ENCODE measurements at regions not wholly inside any gene's neighbourhood (a gene's known extent, or its start where the extent isn't known, plus 50 kb on each side); places are given as distances from the start of the nearest gene placed in this dataset.

DNA sequence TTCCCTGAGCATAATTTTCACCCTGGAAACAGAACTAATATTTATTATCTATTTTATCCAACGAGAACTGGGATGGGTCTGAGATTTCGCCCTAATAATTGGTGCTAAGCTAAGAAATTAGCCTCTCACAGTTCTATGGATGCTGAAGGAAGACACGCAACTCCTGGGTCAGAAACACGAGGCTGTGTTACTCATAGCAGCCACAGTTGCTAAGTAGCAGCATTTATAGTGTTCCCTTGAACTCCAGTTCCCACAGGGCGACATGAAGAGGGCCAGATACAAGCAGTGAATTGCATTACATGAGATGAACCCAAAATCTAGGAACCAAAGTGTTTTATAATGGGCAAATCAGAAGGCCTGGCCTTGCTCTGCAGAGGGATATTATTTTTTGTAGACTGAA is 109.8 kb upstream of the AGR3 start:
- peaks cover 3% of the 10 kb centered on the region for H3K9me3 Mint-ChIP-seq (ENCODE audit: low read depth)
- TF ChIP-seq, protein P1, sequence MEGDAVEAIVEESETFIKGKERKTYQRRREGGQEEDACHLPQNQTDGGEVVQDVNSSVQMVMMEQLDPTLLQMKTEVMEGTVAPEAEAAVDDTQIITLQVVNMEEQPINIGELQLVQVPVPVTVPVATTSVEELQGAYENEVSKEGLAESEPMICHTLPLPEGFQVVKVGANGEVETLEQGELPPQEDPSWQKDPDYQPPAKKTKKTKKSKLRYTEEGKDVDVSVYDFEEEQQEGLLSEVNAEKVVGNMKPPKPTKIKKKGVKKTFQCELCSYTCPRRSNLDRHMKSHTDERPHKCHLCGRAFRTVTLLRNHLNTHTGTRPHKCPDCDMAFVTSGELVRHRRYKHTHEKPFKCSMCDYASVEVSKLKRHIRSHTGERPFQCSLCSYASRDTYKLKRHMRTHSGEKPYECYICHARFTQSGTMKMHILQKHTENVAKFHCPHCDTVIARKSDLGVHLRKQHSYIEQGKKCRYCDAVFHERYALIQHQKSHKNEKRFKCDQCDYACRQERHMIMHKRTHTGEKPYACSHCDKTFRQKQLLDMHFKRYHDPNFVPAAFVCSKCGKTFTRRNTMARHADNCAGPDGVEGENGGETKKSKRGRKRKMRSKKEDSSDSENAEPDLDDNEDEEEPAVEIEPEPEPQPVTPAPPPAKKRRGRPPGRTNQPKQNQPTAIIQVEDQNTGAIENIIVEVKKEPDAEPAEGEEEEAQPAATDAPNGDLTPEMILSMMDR (IDR thresholded peaks at IDR 0.05; ENCODE audit: unreplicated experiment): no peak
- DNase-seq (ENCODE audit: low spot score, unreplicated experiment): no peak
- no peaks in the 10 kb centered on the region for H3K4me1 Mint-ChIP-seq (ENCODE audit: low read depth)
- no peaks in the 10 kb centered on the region for H3K36me3 Mint-ChIP-seq (ENCODE audit: insufficient read depth)
- peaks cover 16% of the 10 kb centered on the region for H3K27me3 Mint-ChIP-seq
- H3K4me3 Mint-ChIP-seq (ENCODE audit: low read depth): no peak overlapping the region
- no peak overlapping the region for H3K27ac Mint-ChIP-seq

DNA sequence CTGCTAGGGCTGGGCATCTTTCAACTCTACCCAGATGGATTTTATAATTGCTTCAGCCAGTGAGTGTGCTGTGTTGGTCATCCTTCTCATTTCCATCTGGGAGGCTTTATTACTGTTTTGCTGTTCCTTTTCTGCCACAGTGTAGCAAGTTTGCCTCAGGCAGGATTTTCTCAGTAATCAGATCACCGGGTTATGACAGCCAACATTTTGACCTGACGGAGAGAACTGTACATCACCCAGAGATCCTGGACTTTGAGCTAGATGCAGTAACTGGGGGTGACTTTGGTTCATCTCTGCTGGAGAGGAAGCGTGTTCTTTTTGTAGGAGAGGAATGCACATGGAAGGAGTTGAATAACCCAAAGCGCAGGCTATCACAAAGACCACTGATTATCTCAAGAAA is 111.8 kb upstream of the AGR3 start:
- H3K27ac Mint-ChIP-seq: no peak overlapping the region
- H3K4me3 Mint-ChIP-seq (ENCODE audit: low read depth): no peak overlapping the region
- H3K9me3 Mint-ChIP-seq (ENCODE audit: low read depth): peaks cover 12% of the 10 kb centered on the region
- H3K4me1 Mint-ChIP-seq (ENCODE audit: low read depth): no peaks in the 10 kb centered on the region
- TF ChIP-seq, protein P1 (IDR thresholded peaks at IDR 0.05; ENCODE audit: unreplicated experiment): no peak
- H3K27me3 Mint-ChIP-seq: peaks cover 13% of the 10 kb centered on the region
- no peaks in the 10 kb centered on the region for H3K36me3 Mint-ChIP-seq (ENCODE audit: insufficient read depth)
- no peak for DNase-seq (ENCODE audit: low spot score, unreplicated experiment)

GRCh38 chr7:16998481-16999051 is 116.8 kb upstream of the AGR3 start:
- no peaks in the 10 kb centered on the region for H3K4me1 Mint-ChIP-seq (ENCODE audit: low read depth)
- TF ChIP-seq, protein P1 (IDR thresholded peaks at IDR 0.05; ENCODE audit: unreplicated experiment): no peak
- peaks cover 16% of the 10 kb centered on the region for H3K9me3 Mint-ChIP-seq (ENCODE audit: low read depth)
- H3K4me3 Mint-ChIP-seq (ENCODE audit: low read depth): no peak overlapping the region
- no peaks in the 10 kb centered on the region for H3K36me3 Mint-ChIP-seq (ENCODE audit: insufficient read depth)
- peaks cover 14% of the 10 kb centered on the region for H3K27me3 Mint-ChIP-seq
- H3K27ac Mint-ChIP-seq: no peak overlapping the region
- DNase-seq (ENCODE audit: low spot score, unreplicated experiment): no peak

- TF ChIP-seq, protein P1 (IDR thresholded peaks at IDR 0.05; ENCODE audit: unreplicated experiment): no peak
- no peaks in the 10 kb centered on the region for H3K36me3 Mint-ChIP-seq (ENCODE audit: insufficient read depth)
- no peak overlapping the region for H3K4me3 Mint-ChIP-seq (ENCODE audit: low read depth)
- no peak for DNase-seq (ENCODE audit: low spot score, unreplicated experiment)
- H3K27me3 Mint-ChIP-seq: peaks cover 14% of the 10 kb centered on the region
- no peak overlapping the region for H3K27ac Mint-ChIP-seq
- peaks cover 19% of the 10 kb centered on the region for H3K9me3 Mint-ChIP-seq (ENCODE audit: low read depth)
- H3K4me1 Mint-ChIP-seq (ENCODE audit: low read depth): no peaks in the 10 kb centered on the region
Measured at GRCh38 chr7:16999541-17000267, 117.9 kb upstream of the AGR3 start.

- Mint-ChIP-seq H3K9me3 (ENCODE audit: low read depth) (peaks cover 8% of the 10 kb centered on the region), H3K4me1 (ENCODE audit: low read depth) (no peaks in the 10 kb centered on the region), H3K27ac (no peak overlapping the region), H3K27me3 (peaks cover 6% of the 10 kb centered on the region), H3K36me3 (ENCODE audit: insufficient read depth) (no peaks in the 10 kb centered on the region), H3K4me3 (ENCODE audit: low read depth) (no peak overlapping the region)
- TF ChIP-seq, protein P1 (IDR thresholded peaks at IDR 0.05; ENCODE audit: unreplicated experiment): no peak
- DNase-seq (ENCODE audit: low spot score, unreplicated experiment): no peak
Measured at GRCh38 chr7:17005271-17005670, 123.5 kb upstream of the AGR3 start.
